K562 (cell line): ENCODE measurements at regions not wholly inside any gene's neighbourhood (a gene's known extent, or its start where the extent isn't known, plus 50 kb on each side); places are given as distances from the start of the nearest gene placed in this dataset.
"Not testable (repeated sequence)": the region's sequence is repeated elsewhere in the genome, so short reads cannot be mapped to it uniquely, and the experiment has no call there.

Experiments used
- ATAC-seq: fragments of 200-7000 bp; cut with Tn5 transposase; 3 replicates; pipeline ENCODE4 v1.9.1; 2020; ENCODE audit warnings: moderate library complexity
- BruUV-seq: library from RNA; stranded (reverse); fragments of 400-500 nt; replicated peaks from 2 replicates; lab custom pipeline; 2021; lab: Mats Ljungman, UMichigan
- CTCF ChIA-PET: fragments of 300-600 bp; formaldehyde crosslinking; extraction: SDS; loops from one replicate; lab custom pipeline; 2021; ENCODE audit warnings: low intra/inter-chr PET ratio; lab: Yijun Ruan, JAX
- POLR2A ChIA-PET: fragments of 300-600, 350-650 bp; sonication (Branson Sonifier 250); formaldehyde crosslinking; extraction: SDS; loops from one replicate; lab custom pipeline; 2021; ENCODE audit warnings: antibody characterized with exemption, inconsistent platforms; lab: Yijun Ruan, JAX
- DNase-seq, 4 experiments: peaks; one replicate each; pipeline versions ENCODE4 v3.0.0 to v3.0.0-alpha.2; 2011 to 2018; ENCODE audit warnings: low spot score in 3 of 4, mixed read lengths in 3 of 4; ENCODE audit errors: extremely low read depth in 1 of 4
- FAIRE-seq: peaks from 2 replicates; lab custom pipeline; 2011; peaks lifted over from hg19 to GRCh38; lab: Jason Lieb, UNC
- H2AFZ ChIP-seq: 2 replicates; pipeline ENCODE4 v1.6.0; 2011; ENCODE audit warnings: low read depth, low read length, control low read depth, inconsistent platforms
- H3K27ac ChIP-seq: fragments of 200-600 bp; 3 replicates; pipeline ENCODE4 v1.8.0; 2011; ENCODE audit warnings: low read depth, mild to moderate bottlenecking, control low read depth, inconsistent platforms, low read length, moderate library complexity, mixed read lengths; ENCODE audit errors: extremely low read depth
- H3K27me3 ChIP-seq, 2 experiments: fragments of 300-600 bp in 1 of 2; 2 replicates in 1 of 2; 3 replicates in 1 of 2; pipeline versions ENCODE4 v1.6.0 to v1.8.0; 2011; ENCODE audit warnings: inconsistent platforms in 2 of 2, low read length in 2 of 2, mild to moderate bottlenecking in 1 of 2, mixed read lengths in 1 of 2, moderate library complexity in 1 of 2; ENCODE audit not compliant: control insufficient read depth in 2 of 2, insufficient read depth in 2 of 2
- H3K36me3 ChIP-seq: fragments of 300-600 bp; 3 replicates; pipeline ENCODE4 v1.8.0; 2011; ENCODE audit warnings: mild to moderate bottlenecking, low read length, inconsistent platforms; ENCODE audit not compliant: control insufficient read depth, insufficient read depth
- H3K4me1 ChIP-seq, 2 experiments: fragments of 200-600 bp in 1 of 2; replicated peaks in 1 of 2; 2 replicates in 1 of 2; 3 replicates in 1 of 2; pipeline versions ENCODE4 v1.5.1 to v1.8.0; 2011; ENCODE audit warnings: inconsistent platforms in 2 of 2, low read length in 2 of 2, mild to moderate bottlenecking in 1 of 2, mixed read lengths in 1 of 2, moderate library complexity in 1 of 2; ENCODE audit not compliant: control insufficient read depth in 2 of 2, insufficient read depth in 2 of 2
- H3K4me2 ChIP-seq: 2 replicates; pipeline ENCODE4 v1.6.1; 2011; ENCODE audit warnings: low read length, control low read depth, inconsistent platforms, mixed read lengths; ENCODE audit not compliant: insufficient read depth
- H3K4me3 ChIP-seq: fragments of 200-600 bp; sonication (generic), shearing (Covaris generic); 2 replicates; pipeline ENCODE4 v1.5.1; 2016; ENCODE audit warnings: control low read depth, inconsistent platforms
- H3K79me2 ChIP-seq: fragments of 200-600 bp; 3 replicates; pipeline ENCODE4 v1.8.0; 2011; ENCODE audit warnings: low read length, inconsistent platforms; ENCODE audit not compliant: control insufficient read depth, insufficient read depth
- H3K9ac ChIP-seq, 2 experiments: 2 replicates each; pipeline versions ENCODE4 v1.6.0 to v1.6.1; 2011; ENCODE audit warnings: low read depth in 2 of 2, low read length in 2 of 2, control low read depth in 1 of 2, inconsistent platforms in 1 of 2, mild to moderate bottlenecking in 1 of 2, mixed read lengths in 1 of 2; ENCODE audit not compliant: insufficient read depth in 1 of 2
- H3K9me1 ChIP-seq: one replicate; pipeline ENCODE4 v1.6.0; 2011; ENCODE audit warnings: inconsistent platforms, mild to moderate bottlenecking, low read length, moderate library complexity; ENCODE audit not compliant: control insufficient read depth, insufficient read depth
- H3K9me3 ChIP-seq: replicated peaks from 2 replicates; pipeline ENCODE4 v1.5.1; 2011; ENCODE audit warnings: low read depth, low read length, inconsistent platforms; ENCODE audit not compliant: control insufficient read depth, insufficient read depth
- H4K20me1 ChIP-seq: replicated peaks from 2 replicates; pipeline ENCODE4 v1.6.1; 2011; ENCODE audit warnings: low read length, inconsistent platforms, mixed read lengths; ENCODE audit not compliant: control insufficient read depth, insufficient read depth
- ELF1 ChIP-seq: fragments of 200-800 bp; sonication (Bioruptor generic); IDR thresholded peaks from 2 replicates; pipeline ENCODE4 v1.6.1; 2016; ENCODE audit warnings: missing genetic modification characterization, missing compliant biosample characterization
- ETV6 ChIP-seq, 3 experiments: fragments of 150-350 bp in 1 of 3; sonication (generic) in 1 of 3; formaldehyde crosslinking in 1 of 3; IDR thresholded peaks; 2 replicates each; pipeline versions ENCODE4 v1.6.1 to v1.8.0; 2014 to 2022; ENCODE audit warnings: borderline replicate concordance in 2 of 3, low read depth in 2 of 3, antibody characterized with exemption in 1 of 3, low read length in 1 of 3, mild to moderate bottlenecking in 1 of 3, missing genetic modification reagents in 1 of 3
- MCM5 ChIP-seq: fragments of 450-650 bp; IDR thresholded peaks from 2 replicates; pipeline ENCODE4 v1.6.1; 2016; ENCODE audit warnings: low read depth
- NCOA6 ChIP-seq: fragments of 450-650 bp; IDR thresholded peaks from 2 replicates; pipeline ENCODE4 v1.6.1; 2017; ENCODE audit warnings: mild to moderate bottlenecking
- PTBP1 ChIP-seq: fragments of 200-400 bp; formaldehyde crosslinking; IDR thresholded peaks from 2 replicates; pipeline ENCODE4 v1.6.1; 2017; ENCODE audit warnings: low read depth, low read length
- SOX6 ChIP-seq: fragments of 450-650 bp; IDR thresholded peaks from 2 replicates; pipeline ENCODE4 v1.6.1; 2014; ENCODE audit warnings: mild to moderate bottlenecking
- ZNF354B ChIP-seq: fragments of 250-450 bp; sonication (Bioruptor Pico); IDR thresholded peaks from 2 replicates; pipeline ENCODE4 v1.4.0; 2020
- ZNF780A ChIP-seq: fragments of 250-450 bp; sonication (Bioruptor Pico); IDR thresholded peaks from 2 replicates; pipeline ENCODE4 v1.5.0; 2021; ENCODE audit warnings: mild to moderate bottlenecking
- WGBS: fragments of 100-300 bp; shearing (Covaris generic); methylation state at CpG from one replicate; pipeline ENCODE4 v1.1.6; 2016; ENCODE audit warnings: low coverage, mixed read lengths; ENCODE audit not compliant: insufficient coverage; ENCODE audit errors: missing lambda C conversion rate; 5-methylcytosine and 5-hydroxymethylcytosine counted together
- in situ Hi-C: fragments of 300-500 bp; cut with MboI; formaldehyde crosslinking; loops from 4 replicates; pipeline ENCODE4 v1.15.0; 2018; ENCODE audit warnings: inconsistent platforms, mixed read lengths
- intact Hi-C: fragments of 100-400 bp; cut with micrococcal nuclease; formaldehyde crosslinking; loops from 2 replicates; pipeline ENCODE4 v1.14.2; 2022
- TF ChIP-seq, protein P1 (sequence below): IDR thresholded peaks from 2 replicates; pipeline ENCODE4 v1.6.1; 2011; ENCODE audit not compliant: insufficient read length; ENCODE audit errors: extremely low read depth

DNA sequence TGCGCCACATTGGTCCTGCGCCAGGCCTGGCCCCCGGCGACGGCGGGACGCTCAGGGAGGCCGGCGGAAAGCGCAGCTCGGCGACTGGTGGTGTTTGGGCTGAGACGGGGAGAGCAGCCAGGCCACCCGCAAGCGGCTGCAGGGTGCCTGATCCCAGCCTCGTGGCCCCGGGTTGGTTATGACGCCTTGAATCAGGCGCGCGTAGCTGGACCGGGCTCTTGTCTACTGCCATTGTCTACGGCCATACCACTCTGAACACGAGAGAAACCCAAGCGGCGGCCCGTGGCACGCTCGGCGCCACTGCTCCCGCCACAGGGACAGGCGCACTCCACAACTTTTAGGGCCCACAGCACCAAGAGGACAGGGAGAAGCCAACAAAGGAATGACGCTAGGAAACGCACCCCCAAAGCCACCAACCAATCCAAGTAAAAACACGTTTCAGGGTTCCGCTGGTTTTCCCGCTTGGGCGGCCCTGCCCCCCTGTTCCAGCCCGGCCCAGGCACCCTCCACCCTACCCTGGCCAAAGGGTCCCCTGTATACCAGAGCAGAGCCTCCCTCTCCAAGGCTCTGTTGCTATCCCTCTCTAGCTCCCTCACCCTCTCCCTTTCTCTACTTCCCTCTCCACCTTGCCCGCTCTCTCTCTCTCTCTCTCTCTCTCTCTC is 1849.3 kb upstream of the DEFB115 start:
- no peaks in the 10 kb centered on the region for H3K79me2 ChIP-seq
- no peaks in the 10 kb centered on the region for H4K20me1 ChIP-seq
- H3K4me2 ChIP-seq: no peak overlapping the region
- ATAC-seq (peak; percentile 27; the same call in 2 of the 3 replicates), FAIRE-seq (no peak), DNase-seq (no peak)
- H3K4me1 ChIP-seq: no peaks in the 10 kb centered on the region
- H3K27ac ChIP-seq: no peak overlapping the region
- CTCF ChIA-PET: no interaction called here
- H2AFZ ChIP-seq: no peak overlapping the region
- TF ChIP-seq, protein P1, sequence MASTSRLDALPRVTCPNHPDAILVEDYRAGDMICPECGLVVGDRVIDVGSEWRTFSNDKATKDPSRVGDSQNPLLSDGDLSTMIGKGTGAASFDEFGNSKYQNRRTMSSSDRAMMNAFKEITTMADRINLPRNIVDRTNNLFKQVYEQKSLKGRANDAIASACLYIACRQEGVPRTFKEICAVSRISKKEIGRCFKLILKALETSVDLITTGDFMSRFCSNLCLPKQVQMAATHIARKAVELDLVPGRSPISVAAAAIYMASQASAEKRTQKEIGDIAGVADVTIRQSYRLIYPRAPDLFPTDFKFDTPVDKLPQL: no peak
- TF ChIP-seq ZNF780A (no peak), SOX6 (no peak), MCM5 (no peak), PTBP1 (no peak), ETV6 (IDR thresholded peaks at IDR 0.05; ENCODE audit: borderline replicate concordance in 1 of 2, low read depth in 2 of 2, low read length in 1 of 2) (no peak), ETV6 (CRISPR knock-in tag; IDR thresholded peaks at IDR 0.05; ENCODE audit: borderline replicate concordance) (no peak), NCOA6 (no peak), ZNF354B (CRISPR knock-in tag) (no peak), ELF1 (tag) (no peak)
- H3K27me3 ChIP-seq: no peaks in the 10 kb centered on the region; a peak in 1 of 5 replicates
- H3K9me1 ChIP-seq: no peaks in the 10 kb centered on the region
- intact Hi-C loops: no loop called here
- POLR2A ChIA-PET: no interaction called here
- in situ Hi-C loops: no loop called here
- no peak overlapping the region for H3K4me3 ChIP-seq
- BruUV-seq: no TSS peak
- H3K36me3 ChIP-seq: no peaks in the 10 kb centered on the region
- no peaks in the 10 kb centered on the region for H3K9me3 ChIP-seq
- H3K9ac ChIP-seq: no peak overlapping the region
- WGBS: 2% methylated on average over 24 of the region's 40 CpGs

DNA sequence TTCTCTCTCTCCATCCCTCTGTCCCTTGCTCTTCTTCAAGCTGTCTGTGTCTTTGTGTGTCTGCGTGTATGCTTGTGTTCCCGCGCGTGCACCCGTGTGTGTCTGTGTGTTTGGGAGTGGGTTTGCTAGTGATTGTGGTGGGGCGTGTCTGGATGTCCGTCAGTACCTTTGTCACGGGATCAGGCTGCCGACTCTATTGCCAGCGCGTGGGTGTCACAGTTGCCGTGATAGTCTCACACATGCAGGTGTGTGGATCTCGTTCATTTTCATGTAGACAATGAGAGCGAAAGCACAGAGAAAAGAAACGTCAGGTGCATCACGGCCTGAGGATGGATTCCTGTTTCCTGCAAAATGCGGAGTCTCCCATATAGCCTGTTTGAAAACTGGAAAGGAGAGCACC is 1848.8 kb upstream of the DEFB115 start:
- H3K4me2 ChIP-seq, in situ Hi-C loops, ATAC-seq, H2AFZ ChIP-seq, H3K9me3 ChIP-seq, H3K27ac ChIP-seq, H3K79me2 ChIP-seq, CTCF ChIA-PET, DNase-seq, H3K36me3 ChIP-seq, H3K4me1 ChIP-seq, H3K9ac ChIP-seq, H4K20me1 ChIP-seq, BruUV-seq, H3K9me1 ChIP-seq, intact Hi-C loops, H3K27me3 ChIP-seq, POLR2A ChIA-PET, H3K4me3 ChIP-seq, FAIRE-seq: not testable (repeated sequence)
- WGBS: 4% methylated on average over 17 of the region's 17 CpGs

DNA sequence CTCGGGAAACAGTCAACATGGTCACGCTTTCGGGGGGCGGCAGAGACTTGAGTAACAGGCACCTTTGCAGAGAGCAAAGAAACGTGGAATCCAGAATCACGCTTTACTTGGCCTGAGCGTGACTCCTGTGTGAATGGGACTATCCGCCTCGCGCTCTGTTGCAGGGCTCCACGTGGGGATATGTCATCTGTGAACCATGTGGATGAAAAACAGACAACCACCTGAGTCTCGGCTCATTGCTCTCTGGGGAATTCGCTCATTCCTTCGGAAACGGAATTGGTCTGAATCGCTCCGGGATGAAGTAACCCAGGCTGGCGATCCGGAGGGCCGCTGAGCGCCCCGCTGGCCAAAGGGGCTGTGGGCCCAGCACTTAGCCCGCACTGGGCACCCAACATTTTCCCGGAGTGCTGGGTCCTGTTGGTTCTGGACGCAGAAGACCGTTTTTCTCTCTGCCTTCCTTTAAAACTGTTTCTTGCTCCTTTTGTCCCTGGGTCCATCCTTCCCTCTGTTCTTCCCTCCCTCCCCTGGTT is 1848.2 kb upstream of the DEFB115 start:
- H3K36me3 ChIP-seq, H3K9ac ChIP-seq, BruUV-seq, H3K9me1 ChIP-seq, H4K20me1 ChIP-seq, CTCF ChIA-PET, intact Hi-C loops, DNase-seq, H3K27ac ChIP-seq, H3K4me1 ChIP-seq, H2AFZ ChIP-seq, H3K79me2 ChIP-seq, H3K4me3 ChIP-seq, H3K27me3 ChIP-seq, POLR2A ChIA-PET, H3K9me3 ChIP-seq, H3K4me2 ChIP-seq, FAIRE-seq, in situ Hi-C loops, ATAC-seq: not testable (repeated sequence)
- WGBS: 6% methylated on average over 24 of the region's 26 CpGs
